ENCODE measurements at regions not wholly inside any gene's neighbourhood (a gene's known extent, or its start where the extent isn't known, plus 50 kb on each side); places are given as distances from the start of the nearest gene placed in this dataset.

DNA sequence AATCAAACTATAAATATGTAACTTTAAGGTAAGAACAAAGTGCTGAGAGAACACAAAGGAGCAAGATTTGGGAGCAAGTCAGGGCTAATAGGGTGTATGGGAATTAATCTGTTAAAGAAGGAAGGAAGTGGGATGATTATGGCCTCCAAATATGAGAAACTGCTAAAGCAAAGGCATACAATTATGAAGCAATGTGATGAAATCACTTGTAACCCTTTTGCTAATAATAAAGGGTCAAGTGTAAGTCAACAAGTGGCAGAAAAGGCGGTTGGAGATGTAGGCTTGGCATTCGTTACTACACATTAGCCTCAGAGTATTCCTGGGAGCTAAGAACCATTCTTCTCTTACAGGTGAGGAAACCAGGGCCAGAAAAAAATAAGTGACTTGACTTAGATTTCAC is 1002.3 kb upstream of the TENM4 start:
- peak; percentile 11 for DNase-seq (ENCODE audit: unreplicated experiment)
- peaks cover 7% of the 10 kb centered on the region for H3K9me3 Mint-ChIP-seq (ENCODE audit: unreplicated experiment)
- no peak overlapping the region for H3K4me3 Mint-ChIP-seq (ENCODE audit: unreplicated experiment)
- peaks cover 18% of the 10 kb centered on the region for H3K4me1 Mint-ChIP-seq (ENCODE audit: insufficient read depth, unreplicated experiment)
- ChIA-PET POLR2A (no interaction called here), CTCF (no interaction called here)
- BruUV-seq (replicated peaks) = no TSS peak
- TF ChIP-seq, protein P1, sequence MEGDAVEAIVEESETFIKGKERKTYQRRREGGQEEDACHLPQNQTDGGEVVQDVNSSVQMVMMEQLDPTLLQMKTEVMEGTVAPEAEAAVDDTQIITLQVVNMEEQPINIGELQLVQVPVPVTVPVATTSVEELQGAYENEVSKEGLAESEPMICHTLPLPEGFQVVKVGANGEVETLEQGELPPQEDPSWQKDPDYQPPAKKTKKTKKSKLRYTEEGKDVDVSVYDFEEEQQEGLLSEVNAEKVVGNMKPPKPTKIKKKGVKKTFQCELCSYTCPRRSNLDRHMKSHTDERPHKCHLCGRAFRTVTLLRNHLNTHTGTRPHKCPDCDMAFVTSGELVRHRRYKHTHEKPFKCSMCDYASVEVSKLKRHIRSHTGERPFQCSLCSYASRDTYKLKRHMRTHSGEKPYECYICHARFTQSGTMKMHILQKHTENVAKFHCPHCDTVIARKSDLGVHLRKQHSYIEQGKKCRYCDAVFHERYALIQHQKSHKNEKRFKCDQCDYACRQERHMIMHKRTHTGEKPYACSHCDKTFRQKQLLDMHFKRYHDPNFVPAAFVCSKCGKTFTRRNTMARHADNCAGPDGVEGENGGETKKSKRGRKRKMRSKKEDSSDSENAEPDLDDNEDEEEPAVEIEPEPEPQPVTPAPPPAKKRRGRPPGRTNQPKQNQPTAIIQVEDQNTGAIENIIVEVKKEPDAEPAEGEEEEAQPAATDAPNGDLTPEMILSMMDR (IDR thresholded peaks at IDR 0.05; ENCODE audit: unreplicated experiment) = no peak
- H3K27me3 Mint-ChIP-seq (ENCODE audit: insufficient read depth, unreplicated experiment) = no peaks in the 10 kb centered on the region
- peak overlapping the region; percentile 71 for H3K27ac Mint-ChIP-seq (ENCODE audit: low read depth, unreplicated experiment)
- intact Hi-C loops (cut with micrococcal nuclease) = no loop called here
- no peaks in the 10 kb centered on the region for H3K36me3 Mint-ChIP-seq (ENCODE audit: insufficient read depth, unreplicated experiment)

DNA sequence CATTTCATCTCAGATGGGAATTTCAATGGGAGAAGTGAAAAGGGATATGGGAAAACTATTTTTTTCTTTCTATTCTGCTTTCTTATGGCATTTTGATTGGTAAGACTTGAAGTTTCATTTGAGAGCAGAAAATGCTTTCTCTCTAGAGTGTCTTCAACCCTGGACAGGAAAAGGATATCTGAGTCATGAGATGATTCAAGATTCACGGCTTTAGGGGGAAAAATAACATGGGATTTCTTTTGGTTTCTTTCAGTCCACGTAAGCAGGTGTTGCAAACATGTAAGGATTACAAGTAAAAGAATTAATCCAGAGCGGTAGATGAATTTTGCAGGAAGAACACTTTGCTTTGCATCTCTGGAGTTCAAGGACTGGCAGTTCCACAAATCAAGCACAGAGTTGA is 1001.0 kb upstream of the TENM4 start:
- CTCF ChIA-PET = no interaction called here
- no TSS peak for BruUV-seq (replicated peaks)
- peak; percentile 62 for DNase-seq (ENCODE audit: unreplicated experiment)
- no peaks in the 10 kb centered on the region for H3K27me3 Mint-ChIP-seq (ENCODE audit: insufficient read depth, unreplicated experiment)
- TF ChIP-seq, protein P1 (IDR thresholded peaks at IDR 0.05; ENCODE audit: unreplicated experiment) = no peak
- no peaks in the 10 kb centered on the region for H3K36me3 Mint-ChIP-seq (ENCODE audit: insufficient read depth, unreplicated experiment)
- POLR2A ChIA-PET = no interaction called here
- no peak overlapping the region for H3K4me3 Mint-ChIP-seq (ENCODE audit: unreplicated experiment)
- H3K4me1 Mint-ChIP-seq (ENCODE audit: insufficient read depth, unreplicated experiment) = peaks cover 18% of the 10 kb centered on the region
- H3K9me3 Mint-ChIP-seq (ENCODE audit: unreplicated experiment) = peaks cover 6% of the 10 kb centered on the region
- no peak overlapping the region for H3K27ac Mint-ChIP-seq (ENCODE audit: low read depth, unreplicated experiment)
- intact Hi-C loops (cut with micrococcal nuclease) = no loop called here

DNA sequence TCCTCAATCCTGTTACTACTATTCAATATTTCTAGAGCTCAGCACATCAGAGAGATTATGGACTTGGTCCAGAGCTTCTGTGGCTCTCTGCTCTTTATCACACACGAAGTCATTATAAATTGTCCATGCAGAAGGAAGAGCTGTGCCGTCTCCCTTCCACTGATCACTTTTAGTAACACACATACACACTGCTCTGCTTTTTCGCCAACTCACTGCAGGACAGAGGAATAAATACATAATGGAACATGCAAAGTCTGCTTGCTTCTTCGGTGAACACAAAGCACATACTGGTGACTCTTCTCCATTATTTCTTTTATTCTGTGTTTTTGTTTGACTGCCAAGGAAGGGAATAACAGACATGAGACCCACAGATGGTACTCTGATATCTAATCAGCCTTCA is 1000.0 kb upstream of the TENM4 start:
- BruUV-seq (replicated peaks) = no TSS peak
- no peak overlapping the region for H3K27ac Mint-ChIP-seq (ENCODE audit: low read depth, unreplicated experiment)
- ChIA-PET CTCF (interaction anchor here (0.6 kb wide), 1 partner anchor 169 kb away, joined by 3 read pairs; no protein-coding TSS in a partner anchor), POLR2A (no interaction called here)
- no peaks in the 10 kb centered on the region for H3K9me3 Mint-ChIP-seq (ENCODE audit: unreplicated experiment)
- intact Hi-C loops (cut with micrococcal nuclease) = no loop called here
- H3K4me1 Mint-ChIP-seq (ENCODE audit: insufficient read depth, unreplicated experiment) = peaks cover 18% of the 10 kb centered on the region
- H3K27me3 Mint-ChIP-seq (ENCODE audit: insufficient read depth, unreplicated experiment) = no peaks in the 10 kb centered on the region
- H3K4me3 Mint-ChIP-seq (ENCODE audit: unreplicated experiment) = no peak overlapping the region
- TF ChIP-seq, protein P1 (IDR thresholded peaks at IDR 0.05; ENCODE audit: unreplicated experiment) = no peak
- no peak for DNase-seq (ENCODE audit: unreplicated experiment)
- no peaks in the 10 kb centered on the region for H3K36me3 Mint-ChIP-seq (ENCODE audit: insufficient read depth, unreplicated experiment)

DNA sequence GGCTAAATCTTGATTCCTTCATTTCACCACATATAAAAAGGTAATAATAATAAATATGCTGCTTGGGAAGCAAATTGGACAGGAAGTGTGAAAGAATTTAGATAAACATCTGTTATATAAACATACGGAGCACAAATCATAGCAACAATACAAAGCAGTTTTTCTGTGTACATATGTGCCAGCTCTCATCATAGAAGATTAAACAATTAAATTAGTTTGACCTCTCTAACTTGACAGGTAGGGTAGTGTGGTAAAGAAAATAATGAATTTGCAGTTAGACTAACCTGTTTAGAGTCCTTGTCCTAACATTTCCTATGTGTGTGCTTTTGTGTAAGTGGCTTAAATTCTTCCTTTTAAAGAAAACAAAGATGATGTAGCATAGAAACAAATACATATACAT is 995.7 kb upstream of the TENM4 start:
- Mint-ChIP-seq H3K4me3 (ENCODE audit: unreplicated experiment) (no peak overlapping the region), H3K27me3 (ENCODE audit: insufficient read depth, unreplicated experiment) (no peaks in the 10 kb centered on the region), H3K4me1 (ENCODE audit: insufficient read depth, unreplicated experiment) (no peaks in the 10 kb centered on the region), H3K9me3 (ENCODE audit: unreplicated experiment) (no peaks in the 10 kb centered on the region), H3K36me3 (ENCODE audit: insufficient read depth, unreplicated experiment) (no peaks in the 10 kb centered on the region), H3K27ac (ENCODE audit: low read depth, unreplicated experiment) (no peak overlapping the region)
- BruUV-seq (replicated peaks) = no TSS peak
- TF ChIP-seq, protein P1 (IDR thresholded peaks at IDR 0.05; ENCODE audit: unreplicated experiment) = no peak
- no peak for DNase-seq (ENCODE audit: unreplicated experiment)
- intact Hi-C loops (cut with micrococcal nuclease) = no loop called here
- CTCF ChIA-PET = interaction anchor here (0.5 kb wide), 1 partner anchor 41 kb away, joined by 3 read pairs; no protein-coding TSS in a partner anchor
- POLR2A ChIA-PET = no interaction called here

All from MCF 10A (cell line).